Thoracic aorta (tissue), 2 donors: ENCODE measurements at regions not wholly inside any gene's neighbourhood (a gene's known extent, or its start where the extent isn't known, plus 50 kb on each side); places are given as distances from the start of the nearest gene placed in this dataset.

Source experiments
- ATAC-seq: fragments of 150-250 bp; one replicate; pipeline ENCODE4 v1.8.0; 2017; ENCODE audit warnings: low read depth; ENCODE audit not compliant: insufficient number of reproducible peaks, low FRiP score
- DNase-seq: peaks from one replicate; pipeline ENCODE4 v3.0.0-alpha.2; 2020; ENCODE audit warnings: low spot score
- H3K27ac ChIP-seq, 2 donors: fragments of 200-600 bp; sonication (generic); 1 replicate in 1 of 2; 2 replicates in 1 of 2; pipeline ENCODE4 v1.5.1; 2016; ENCODE audit warnings: mild to moderate bottlenecking in 2 of 2, moderate library complexity in 2 of 2
- H3K27me3 ChIP-seq: fragments of 200-600 bp; sonication (generic); replicated peaks from 2 replicates; pipeline ENCODE4 v1.6.0; 2016; ENCODE audit warnings: mild to moderate bottlenecking; ENCODE audit not compliant: insufficient read depth
- H3K36me3 ChIP-seq: fragments of 200-600 bp; sonication (generic); one replicate; pipeline ENCODE4 v1.5.1; 2016
- H3K4me1 ChIP-seq, 2 donors: fragments of 200-600 bp; sonication (generic); 1 replicate in 1 of 2; 2 replicates in 1 of 2; pipeline versions ENCODE4 v1.5.1 to v1.6.0; 2016; ENCODE audit warnings: low read depth in 2 of 2, mild to moderate bottlenecking in 1 of 2; ENCODE audit not compliant: control insufficient read depth in 1 of 2
- H3K4me3 ChIP-seq: fragments of 200-600 bp; sonication (generic); 2 replicates; pipeline ENCODE4 v1.5.1; 2016; ENCODE audit warnings: mild to moderate bottlenecking
- H3K9me3 ChIP-seq: fragments of 200-600 bp; sonication (generic); 2 replicates; pipeline ENCODE4 v1.5.1; 2016
- TF ChIP-seq, protein P1 (sequence below): fragments of 200-600 bp; sonication (generic); IDR thresholded peaks from one replicate; pipeline ENCODE4 v1.5.1; 2019; ENCODE audit warnings: antibody characterized with exemption

DNA sequence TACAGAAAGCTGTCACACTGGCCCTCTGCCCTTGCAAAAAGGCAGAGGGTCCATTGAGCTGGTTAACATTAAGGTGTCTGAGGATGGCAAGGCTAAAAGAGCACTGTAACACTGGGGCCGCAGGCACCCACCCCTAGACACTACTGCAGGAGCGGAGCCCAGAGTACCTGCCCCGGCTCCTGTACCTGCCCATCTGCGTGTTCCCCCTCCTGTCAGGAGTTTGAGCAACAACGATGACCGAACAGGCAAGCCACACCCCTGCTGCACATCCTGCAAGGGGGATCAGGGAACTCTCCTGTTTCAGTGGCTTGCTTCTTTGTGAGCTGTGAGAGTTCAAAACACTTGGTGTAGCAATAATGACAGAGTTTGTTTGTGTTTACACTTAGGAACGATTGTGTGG, 117.4 kb upstream of the STARD13 start:
- no peaks in the 10 kb centered on the region for H3K4me1 ChIP-seq
- H3K27me3 ChIP-seq = no peaks in the 10 kb centered on the region
- no peaks in the 10 kb centered on the region for H3K9me3 ChIP-seq
- no peak overlapping the region for H3K27ac ChIP-seq
- TF ChIP-seq, protein P1, sequence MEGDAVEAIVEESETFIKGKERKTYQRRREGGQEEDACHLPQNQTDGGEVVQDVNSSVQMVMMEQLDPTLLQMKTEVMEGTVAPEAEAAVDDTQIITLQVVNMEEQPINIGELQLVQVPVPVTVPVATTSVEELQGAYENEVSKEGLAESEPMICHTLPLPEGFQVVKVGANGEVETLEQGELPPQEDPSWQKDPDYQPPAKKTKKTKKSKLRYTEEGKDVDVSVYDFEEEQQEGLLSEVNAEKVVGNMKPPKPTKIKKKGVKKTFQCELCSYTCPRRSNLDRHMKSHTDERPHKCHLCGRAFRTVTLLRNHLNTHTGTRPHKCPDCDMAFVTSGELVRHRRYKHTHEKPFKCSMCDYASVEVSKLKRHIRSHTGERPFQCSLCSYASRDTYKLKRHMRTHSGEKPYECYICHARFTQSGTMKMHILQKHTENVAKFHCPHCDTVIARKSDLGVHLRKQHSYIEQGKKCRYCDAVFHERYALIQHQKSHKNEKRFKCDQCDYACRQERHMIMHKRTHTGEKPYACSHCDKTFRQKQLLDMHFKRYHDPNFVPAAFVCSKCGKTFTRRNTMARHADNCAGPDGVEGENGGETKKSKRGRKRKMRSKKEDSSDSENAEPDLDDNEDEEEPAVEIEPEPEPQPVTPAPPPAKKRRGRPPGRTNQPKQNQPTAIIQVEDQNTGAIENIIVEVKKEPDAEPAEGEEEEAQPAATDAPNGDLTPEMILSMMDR = no peak
- DNase-seq (no peak), ATAC-seq (no peak)
- no peak overlapping the region for H3K4me3 ChIP-seq
- no peaks in the 10 kb centered on the region for H3K36me3 ChIP-seq

DNA sequence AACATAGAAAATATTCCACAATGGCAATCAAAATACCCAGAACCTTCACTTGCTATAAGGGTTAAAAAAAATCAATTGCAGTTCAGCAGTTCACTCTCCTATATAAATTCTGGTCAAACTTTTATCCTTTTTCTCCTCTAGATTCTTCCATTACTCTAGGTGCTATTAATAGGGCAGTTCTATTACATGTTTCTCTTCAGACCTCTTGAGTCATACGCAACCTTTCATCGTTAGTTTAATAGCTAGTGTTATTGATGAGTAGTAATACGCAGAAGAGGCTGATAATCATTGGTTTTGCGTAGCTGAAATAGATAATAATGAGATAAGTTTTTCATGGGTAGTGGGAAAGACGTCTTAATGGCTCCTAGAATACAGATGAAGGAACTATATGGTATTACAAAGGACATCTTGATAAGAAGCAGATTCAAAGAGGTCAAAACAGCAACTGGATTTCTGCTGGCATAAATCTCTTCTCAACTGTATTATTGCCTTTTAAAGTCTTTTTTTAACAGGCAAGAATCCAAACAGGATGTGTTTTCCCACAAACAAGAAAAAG, 118.3 kb upstream of the STARD13 start:
- Histone ChIP-seq H3K9me3 (no peaks in the 10 kb centered on the region), H3K4me3 (no peak overlapping the region), H3K36me3 (no peaks in the 10 kb centered on the region), H3K27me3 (no peaks in the 10 kb centered on the region), H3K4me1 (no peaks in the 10 kb centered on the region), H3K27ac (no peak overlapping the region)
- TF ChIP-seq, protein P1 = no peak
- ATAC-seq (no peak), DNase-seq (no peak)

DNA sequence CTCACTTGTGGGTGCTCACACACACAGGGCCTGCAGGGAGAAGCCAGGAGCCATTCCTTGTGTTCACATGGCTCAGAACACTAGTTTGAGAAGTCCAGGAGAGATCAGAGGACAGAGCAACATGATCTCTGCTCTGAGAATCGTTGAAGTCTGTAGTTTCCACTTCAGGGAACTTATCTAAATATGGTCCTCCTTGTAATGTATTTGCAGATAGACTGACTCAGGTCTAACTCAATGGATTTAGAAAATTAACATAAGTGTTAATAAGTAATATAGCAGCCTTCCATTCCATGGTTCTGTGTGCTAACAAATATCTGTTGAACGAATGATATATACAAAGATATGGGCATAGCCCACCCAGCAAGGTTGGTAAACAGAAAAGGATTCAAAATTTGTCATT, 119.8 kb upstream of the STARD13 start:
- TF ChIP-seq, protein P1 = no peak
- Histone ChIP-seq H3K4me1 (no peaks in the 10 kb centered on the region), H3K9me3 (no peaks in the 10 kb centered on the region), H3K27ac (no peak overlapping the region), H3K4me3 (no peak overlapping the region), H3K27me3 (no peaks in the 10 kb centered on the region), H3K36me3 (no peaks in the 10 kb centered on the region)
- DNase-seq = no peak
- no peak for ATAC-seq

DNA sequence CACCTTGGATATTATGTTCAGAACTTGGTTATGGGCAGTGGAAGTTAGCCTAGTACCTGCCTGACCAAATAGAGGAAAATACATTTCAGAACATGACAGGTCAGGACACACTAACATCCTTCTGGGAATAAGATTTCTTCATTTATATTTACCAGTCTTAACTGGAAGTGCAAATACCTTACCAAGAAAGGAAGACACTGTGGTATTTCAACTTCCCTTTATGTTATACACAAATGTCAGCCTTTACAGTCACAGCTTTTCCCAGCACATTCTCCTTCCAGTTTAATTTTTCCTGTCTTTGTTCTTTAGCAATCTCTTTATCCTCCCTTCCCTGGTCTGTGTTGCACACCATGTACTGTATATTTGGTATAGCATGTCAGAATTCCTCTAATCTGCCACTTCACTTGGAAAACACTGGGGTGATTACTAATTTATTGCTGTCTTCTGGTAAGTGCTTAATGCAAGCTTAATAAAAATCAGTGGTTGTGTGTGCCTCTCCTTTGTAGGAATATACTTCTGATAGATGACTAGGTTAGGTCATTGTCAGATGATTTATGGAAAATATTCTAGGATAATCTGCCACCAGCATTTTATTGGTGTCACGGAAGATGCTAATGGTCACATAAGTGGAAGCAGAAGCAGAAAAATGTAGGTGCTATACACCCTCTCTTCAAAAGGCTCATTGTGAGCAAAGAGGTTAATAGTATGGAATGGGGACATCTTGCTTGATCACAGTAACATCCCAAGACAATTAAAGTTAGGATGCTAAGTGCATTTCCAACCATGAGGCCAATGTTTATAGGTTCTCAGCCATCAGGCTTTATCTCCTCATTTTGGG, 124.3 kb upstream of the STARD13 start:
- ATAC-seq = no peak
- DNase-seq = no peak
- Histone ChIP-seq H3K36me3 (no peaks in the 10 kb centered on the region), H3K27me3 (no peaks in the 10 kb centered on the region), H3K9me3 (no peaks in the 10 kb centered on the region), H3K27ac (no peak overlapping the region), H3K4me3 (no peak overlapping the region), H3K4me1 (no peaks in the 10 kb centered on the region)
- TF ChIP-seq, protein P1 = no peak

DNA sequence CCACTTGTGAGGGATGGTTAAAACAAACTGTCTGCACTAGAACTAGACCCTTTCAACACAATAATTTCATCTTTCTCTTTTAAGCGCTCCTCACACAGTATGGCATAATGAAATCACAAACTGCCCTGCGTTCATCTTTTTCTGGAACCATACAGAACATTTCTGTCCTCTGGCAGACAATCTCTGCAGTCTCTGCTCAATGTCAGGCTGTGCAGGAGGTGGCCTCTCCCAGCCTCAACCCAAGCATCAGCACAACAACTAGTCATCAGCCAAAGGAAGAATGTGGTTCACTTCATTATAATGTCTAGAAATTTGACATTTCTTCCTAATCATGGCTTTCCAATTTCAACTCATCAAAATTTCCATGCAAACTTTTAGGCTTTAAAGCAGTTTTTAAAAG, 125.1 kb upstream of the STARD13 start:
- no peaks in the 10 kb centered on the region for H3K9me3 ChIP-seq
- H3K27me3 ChIP-seq = no peaks in the 10 kb centered on the region
- H3K4me1 ChIP-seq = no peaks in the 10 kb centered on the region
- no peak for DNase-seq
- TF ChIP-seq, protein P1 = no peak
- H3K4me3 ChIP-seq = no peak overlapping the region
- no peak overlapping the region for H3K27ac ChIP-seq
- ATAC-seq = no peak
- no peaks in the 10 kb centered on the region for H3K36me3 ChIP-seq
